HUES64 (cell line): ENCODE measurements at regions not wholly inside any gene's neighbourhood (a gene's known extent, or its start where the extent isn't known, plus 50 kb on each side); places are given as distances from the start of the nearest gene placed in this dataset.
A peak's percentile ranks its signal among the peaks of the same experiment; 100 is the strongest.

Source experiments
- H3K27ac ChIP-seq: 2 replicates; pipeline ENCODE4 v1.7.0; 2013; ENCODE audit warnings: low read depth, low read length, inconsistent platforms
- H3K27me3 ChIP-seq: 2 replicates; pipeline ENCODE4 v1.6.1; 2013; ENCODE audit warnings: mild to moderate bottlenecking, low read length; ENCODE audit not compliant: insufficient read depth
- H3K36me3 ChIP-seq: 2 replicates; pipeline ENCODE4 v1.6.1; 2013; ENCODE audit warnings: mild to moderate bottlenecking, low read length; ENCODE audit not compliant: insufficient read depth
- H3K4me1 ChIP-seq: 2 replicates; pipeline ENCODE4 v1.6.1; 2013; ENCODE audit warnings: mild to moderate bottlenecking, low read length, moderate library complexity; ENCODE audit not compliant: insufficient read depth
- H3K4me3 ChIP-seq: 2 replicates; pipeline ENCODE4 v1.5.1; 2013; ENCODE audit warnings: mild to moderate bottlenecking, low read length, moderate library complexity
- H3K9ac ChIP-seq: 2 replicates; pipeline ENCODE4 v1.6.1; 2013; ENCODE audit warnings: mild to moderate bottlenecking, low read depth, low read length
- H3K9me3 ChIP-seq: 2 replicates; pipeline ENCODE4 v1.6.1; 2013; ENCODE audit warnings: low read depth, low read length; ENCODE audit not compliant: insufficient read depth
- WGBS: fragments of 150-250, 120-280 bp; methylation state at CpG from one replicate; pipeline ENCODE4 v1.1.7; 2013; ENCODE audit warnings: missing lambda C conversion rate; 5-methylcytosine and 5-hydroxymethylcytosine counted together

- 96% methylated on average over 4 of the region's 5 CpGs for WGBS
Measured at GRCh38 chr6:3984494-3984893, 94.4 kb downstream of the FAM217A start.

GRCh38 chr6:3986241-3986640, 92.7 kb downstream of the FAM217A start:
- no peak overlapping the region for H3K4me3 ChIP-seq
- WGBS, result 91% methylated on average over 2 of the region's 3 CpGs
- 0 out of 2 replicates have a peak, but pooled peaks cover 5% of the 10 kb centered on the region for H3K36me3 ChIP-seq
- no peaks in the 10 kb centered on the region for H3K27me3 ChIP-seq
- no peak overlapping the region for H3K27ac ChIP-seq
- peaks cover 24% of the 10 kb centered on the region for H3K4me1 ChIP-seq
- peaks cover 5% of the 10 kb centered on the region; the same call in 1 of the 2 replicates for H3K9me3 ChIP-seq
- no peak overlapping the region for H3K9ac ChIP-seq

More at GRCh38 chr6:3984494-3984893, 94.4 kb downstream of the FAM217A start:
- peaks cover 20% of the 10 kb centered on the region for H3K4me1 ChIP-seq
- no peak overlapping the region for H3K9ac ChIP-seq
- H3K27ac ChIP-seq, result no peak overlapping the region
- 0 out of 2 replicates have a peak, but pooled peaks cover 5% of the 10 kb centered on the region for H3K36me3 ChIP-seq
- no peaks in the 10 kb centered on the region for H3K27me3 ChIP-seq
- H3K9me3 ChIP-seq, result peaks cover 5% of the 10 kb centered on the region; the same call in 1 of the 2 replicates
- H3K4me3 ChIP-seq, result no peak overlapping the region

GRCh38 chr6:3987053-3987452, 91.9 kb downstream of the FAM217A start:
- no peak overlapping the region for H3K9ac ChIP-seq

GRCh38 chr6:3987576-3987975, 91.4 kb downstream of the FAM217A start:
- peaks cover 25% of the 10 kb centered on the region for H3K4me1 ChIP-seq
- H3K4me3 ChIP-seq, result no peak overlapping the region
- no peak overlapping the region for H3K9ac ChIP-seq
- no peaks in the 10 kb centered on the region for H3K36me3 ChIP-seq
- H3K9me3 ChIP-seq, result no peaks in the 10 kb centered on the region
- H3K27me3 ChIP-seq, result no peaks in the 10 kb centered on the region
- H3K27ac ChIP-seq, result no peak overlapping the region
- WGBS, result 85% methylated on average over 2 of the region's 2 CpGs

More at GRCh38 chr6:3987053-3987452, 91.9 kb downstream of the FAM217A start:
- Histone ChIP-seq H3K4me3 (no peak overlapping the region), H3K36me3 (0 out of 2 replicates have a peak, but pooled peaks cover 2% of the 10 kb centered on the region), H3K27ac (no peak overlapping the region), H3K27me3 (no peaks in the 10 kb centered on the region), H3K4me1 (peaks cover 25% of the 10 kb centered on the region), H3K9me3 (peaks cover 2% of the 10 kb centered on the region; the same call in 1 of the 2 replicates)
- WGBS, result 37% methylated on average over 3 of the region's 3 CpGs

GRCh38 chr6:3990692-3991491, 88.0 kb downstream of the FAM217A start:
- no peaks in the 10 kb centered on the region for H3K27me3 ChIP-seq
- no peak overlapping the region for H3K27ac ChIP-seq
- H3K9me3 ChIP-seq, result no peaks in the 10 kb centered on the region
- no peaks in the 10 kb centered on the region for H3K36me3 ChIP-seq
- H3K4me1 ChIP-seq, result peaks cover 21% of the 10 kb centered on the region
- no peak overlapping the region for H3K4me3 ChIP-seq
- 55% methylated on average over 21 of the region's 21 CpGs for WGBS
- no peak overlapping the region for H3K9ac ChIP-seq

GRCh38 chr6:3991941-3992340, 87.0 kb downstream of the FAM217A start:
- no peaks in the 10 kb centered on the region for H3K36me3 ChIP-seq
- H3K4me3 ChIP-seq, result no peak overlapping the region
- no peak overlapping the region for H3K9ac ChIP-seq
- 89% methylated on average over 4 of the region's 4 CpGs for WGBS
- H3K27me3 ChIP-seq, result no peaks in the 10 kb centered on the region
- H3K9me3 ChIP-seq, result no peaks in the 10 kb centered on the region
- peaks cover 15% of the 10 kb centered on the region for H3K4me1 ChIP-seq
- no peak overlapping the region for H3K27ac ChIP-seq

- Histone ChIP-seq H3K27ac (no peak overlapping the region), H3K9me3 (no peaks in the 10 kb centered on the region), H3K27me3 (no peaks in the 10 kb centered on the region), H3K4me3 (no peak overlapping the region), H3K36me3 (no peaks in the 10 kb centered on the region), H3K9ac (no peak overlapping the region), H3K4me1 (peaks cover 22% of the 10 kb centered on the region)
- 83% methylated on average over 3 of the region's 4 CpGs for WGBS
Measured at GRCh38 chr6:3996349-3996748, 82.6 kb downstream of the FAM217A start.

GRCh38 chr6:3997177-3997770, 81.7 kb downstream of the FAM217A start:
- no peak overlapping the region for H3K9ac ChIP-seq
- 82% methylated on average over 3 of the region's 3 CpGs for WGBS

GRCh38 chr6:3999800-4000661, 78.9 kb downstream of the FAM217A start:
- H3K27ac ChIP-seq, result no peak overlapping the region

More at GRCh38 chr6:3997177-3997770, 81.7 kb downstream of the FAM217A start:
- Histone ChIP-seq H3K4me1 (peaks cover 22% of the 10 kb centered on the region), H3K27ac (peak overlapping the region; percentile 65; the same call in 1 of the 2 replicates), H3K4me3 (no peak overlapping the region), H3K36me3 (no peaks in the 10 kb centered on the region), H3K9me3 (no peaks in the 10 kb centered on the region), H3K27me3 (no peaks in the 10 kb centered on the region)

GRCh38 chr6:4004249-4004648, 74.7 kb downstream of the FAM217A start:
- Histone ChIP-seq H3K9ac (no peak overlapping the region), H3K27me3 (no peaks in the 10 kb centered on the region), H3K4me3 (no peak overlapping the region), H3K27ac (no peak overlapping the region), H3K36me3 (0 out of 2 replicates have a peak, but pooled peaks cover 5% of the 10 kb centered on the region), H3K9me3 (no peaks in the 10 kb centered on the region), H3K4me1 (0 out of 2 replicates have a peak, but pooled peaks cover 6% of the 10 kb centered on the region)
- 93% methylated on average over 3 of the region's 3 CpGs for WGBS

More at GRCh38 chr6:3999800-4000661, 78.9 kb downstream of the FAM217A start:
- peaks cover 22% of the 10 kb centered on the region for H3K4me1 ChIP-seq
- no peaks in the 10 kb centered on the region for H3K27me3 ChIP-seq
- H3K9me3 ChIP-seq, result no peaks in the 10 kb centered on the region
- no peak overlapping the region for H3K4me3 ChIP-seq
- 0 out of 2 replicates have a peak, but pooled peaks cover 5% of the 10 kb centered on the region for H3K36me3 ChIP-seq
- WGBS, result 98% methylated on average over 3 of the region's 4 CpGs
- H3K9ac ChIP-seq, result no peak overlapping the region
